ENCODE measurements at regions not wholly inside any gene's neighbourhood (a gene's known extent, or its start where the extent isn't known, plus 50 kb on each side); places are given as distances from the start of the nearest gene placed in this dataset.

GRCh38 chr9:36765077-36765390 is 192.3 kb downstream of the MELK start:
- no peak overlapping the region for H3K4me2 ChIP-seq (ENCODE audit: low read length)
- H3K4me3 ChIP-seq (ENCODE audit: low read length), result no peak overlapping the region
- H3K4me1 ChIP-seq (ENCODE audit: control insufficient read depth, insufficient read depth, low read length), result no peaks in the 10 kb centered on the region
- no peak overlapping the region for H3K9ac ChIP-seq (ENCODE audit: low read depth, low read length)
- H3K36me3 ChIP-seq (ENCODE audit: insufficient read depth, low read length), result no peaks in the 10 kb centered on the region
- H3K9me3 ChIP-seq (replicated peaks; ENCODE audit: low read length), result no peaks in the 10 kb centered on the region
- H3K27me3 ChIP-seq (ENCODE audit: control insufficient read depth, insufficient read depth, low read length), result peaks cover 42% of the 10 kb centered on the region

- no peaks in the 10 kb centered on the region for H3K4me1 ChIP-seq (ENCODE audit: control insufficient read depth, insufficient read depth, low read length)
- no peak overlapping the region for H3K4me3 ChIP-seq (ENCODE audit: low read length)
Observed at GRCh38 chr9:36765468-36766341, 193.0 kb downstream of the MELK start.

GRCh38 chr9:36768677-36769076 is 196.0 kb downstream of the MELK start:
- H3K27me3 ChIP-seq (ENCODE audit: control insufficient read depth, insufficient read depth, low read length), result peaks cover 47% of the 10 kb centered on the region
- H3K4me1 ChIP-seq (ENCODE audit: control insufficient read depth, insufficient read depth, low read length), result no peaks in the 10 kb centered on the region
- H3K9me3 ChIP-seq (replicated peaks; ENCODE audit: low read length), result no peaks in the 10 kb centered on the region
- no peak overlapping the region for H3K4me3 ChIP-seq (ENCODE audit: low read length)
- no peak overlapping the region for H3K4me2 ChIP-seq (ENCODE audit: low read length)
- H3K9ac ChIP-seq (ENCODE audit: low read depth, low read length), result no peak overlapping the region
- no peaks in the 10 kb centered on the region for H3K36me3 ChIP-seq (ENCODE audit: insufficient read depth, low read length)

More at GRCh38 chr9:36765468-36766341, 193.0 kb downstream of the MELK start:
- Histone ChIP-seq H3K36me3 (ENCODE audit: insufficient read depth, low read length) (no peaks in the 10 kb centered on the region), H3K4me2 (ENCODE audit: low read length) (peak overlapping the region; percentile 46), H3K27me3 (ENCODE audit: control insufficient read depth, insufficient read depth, low read length) (peaks cover 36% of the 10 kb centered on the region), H3K9ac (ENCODE audit: low read depth, low read length) (no peak overlapping the region), H3K9me3 (replicated peaks; ENCODE audit: low read length) (no peaks in the 10 kb centered on the region)

GRCh38 chr9:36770025-36770424 is 197.3 kb downstream of the MELK start:
- H3K9me3 ChIP-seq (replicated peaks; ENCODE audit: low read length), result no peaks in the 10 kb centered on the region
- H3K4me1 ChIP-seq (ENCODE audit: control insufficient read depth, insufficient read depth, low read length), result no peaks in the 10 kb centered on the region
- no peaks in the 10 kb centered on the region for H3K36me3 ChIP-seq (ENCODE audit: insufficient read depth, low read length)
- H3K4me3 ChIP-seq (ENCODE audit: low read length), result no peak overlapping the region
- no peak overlapping the region for H3K4me2 ChIP-seq (ENCODE audit: low read length)
- no peak overlapping the region for H3K9ac ChIP-seq (ENCODE audit: low read depth, low read length)
- H3K27me3 ChIP-seq (ENCODE audit: control insufficient read depth, insufficient read depth, low read length), result peaks cover 47% of the 10 kb centered on the region

GRCh38 chr9:36772449-36773403 is 200.0 kb downstream of the MELK start:
- no peaks in the 10 kb centered on the region for H3K9me3 ChIP-seq (replicated peaks; ENCODE audit: low read length)
- no peak overlapping the region for H3K9ac ChIP-seq (ENCODE audit: low read depth, low read length)
- H3K36me3 ChIP-seq (ENCODE audit: insufficient read depth, low read length), result no peaks in the 10 kb centered on the region
- no peak overlapping the region for H3K4me2 ChIP-seq (ENCODE audit: low read length)
- H3K4me1 ChIP-seq (ENCODE audit: control insufficient read depth, insufficient read depth, low read length), result no peaks in the 10 kb centered on the region
- H3K27me3 ChIP-seq (ENCODE audit: control insufficient read depth, insufficient read depth, low read length), result peaks cover 42% of the 10 kb centered on the region
- no peak overlapping the region for H3K4me3 ChIP-seq (ENCODE audit: low read length)

- H3K27me3 ChIP-seq (ENCODE audit: control insufficient read depth, insufficient read depth, low read length), result peaks cover 55% of the 10 kb centered on the region
- no peak overlapping the region for H3K4me2 ChIP-seq (ENCODE audit: low read length)
- no peaks in the 10 kb centered on the region for H3K4me1 ChIP-seq (ENCODE audit: control insufficient read depth, insufficient read depth, low read length)
- H3K9me3 ChIP-seq (replicated peaks; ENCODE audit: low read length), result no peaks in the 10 kb centered on the region
- no peak overlapping the region for H3K4me3 ChIP-seq (ENCODE audit: low read length)
- no peaks in the 10 kb centered on the region for H3K36me3 ChIP-seq (ENCODE audit: insufficient read depth, low read length)
- H3K9ac ChIP-seq (ENCODE audit: low read depth, low read length), result no peak overlapping the region
Observed at GRCh38 chr9:36778682-36779081, 206.0 kb downstream of the MELK start.

- Histone ChIP-seq H3K36me3 (ENCODE audit: insufficient read depth, low read length) (no peaks in the 10 kb centered on the region), H3K4me2 (ENCODE audit: low read length) (no peak overlapping the region), H3K4me1 (ENCODE audit: control insufficient read depth, insufficient read depth, low read length) (no peaks in the 10 kb centered on the region), H3K9ac (ENCODE audit: low read depth, low read length) (no peak overlapping the region), H3K4me3 (ENCODE audit: low read length) (no peak overlapping the region), H3K9me3 (replicated peaks; ENCODE audit: low read length) (no peaks in the 10 kb centered on the region), H3K27me3 (ENCODE audit: control insufficient read depth, insufficient read depth, low read length) (peaks cover 64% of the 10 kb centered on the region)
Observed at GRCh38 chr9:36779582-36779981, 206.9 kb downstream of the MELK start.

GRCh38 chr9:36780186-36780585 is 207.5 kb downstream of the MELK start:
- Histone ChIP-seq H3K4me3 (ENCODE audit: low read length) (no peak overlapping the region), H3K4me1 (ENCODE audit: control insufficient read depth, insufficient read depth, low read length) (no peaks in the 10 kb centered on the region), H3K36me3 (ENCODE audit: insufficient read depth, low read length) (no peaks in the 10 kb centered on the region), H3K27me3 (ENCODE audit: control insufficient read depth, insufficient read depth, low read length) (peaks cover 65% of the 10 kb centered on the region), H3K9me3 (replicated peaks; ENCODE audit: low read length) (no peaks in the 10 kb centered on the region), H3K4me2 (ENCODE audit: low read length) (no peak overlapping the region), H3K9ac (ENCODE audit: low read depth, low read length) (no peak overlapping the region)

GRCh38 chr9:36781533-36781932 is 208.8 kb downstream of the MELK start:
- Histone ChIP-seq H3K36me3 (ENCODE audit: insufficient read depth, low read length) (no peaks in the 10 kb centered on the region), H3K9me3 (replicated peaks; ENCODE audit: low read length) (no peaks in the 10 kb centered on the region), H3K9ac (ENCODE audit: low read depth, low read length) (no peak overlapping the region), H3K4me3 (ENCODE audit: low read length) (no peak overlapping the region), H3K4me1 (ENCODE audit: control insufficient read depth, insufficient read depth, low read length) (no peaks in the 10 kb centered on the region), H3K27me3 (ENCODE audit: control insufficient read depth, insufficient read depth, low read length) (peaks cover 72% of the 10 kb centered on the region), H3K4me2 (ENCODE audit: low read length) (no peak overlapping the region)
